ENCODE measurements at regions not wholly inside any gene's neighbourhood (a gene's known extent, or its start where the extent isn't known, plus 50 kb on each side); places are given as distances from the start of the nearest gene placed in this dataset.

DNA sequence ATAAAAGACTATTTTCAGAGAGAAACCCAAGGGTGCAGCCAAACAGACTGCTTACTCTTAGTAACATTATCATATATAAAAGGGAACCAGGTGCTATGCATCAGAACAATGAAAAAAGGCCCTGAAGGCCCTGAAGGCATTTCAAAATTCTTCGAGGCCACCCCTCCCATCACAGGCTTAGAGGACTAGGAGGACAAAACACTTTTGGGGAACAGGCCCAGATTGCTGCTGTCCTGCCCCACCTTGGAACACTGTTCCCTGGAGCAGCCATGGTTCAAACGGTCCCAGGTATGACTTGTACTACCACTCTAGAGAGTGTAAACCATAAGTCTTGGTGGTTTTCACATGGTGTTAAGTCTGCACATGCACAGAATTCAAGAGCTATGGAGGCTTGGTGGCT is 2183.1 kb upstream of the CELF4 start:
- TF ChIP-seq, protein P1, sequence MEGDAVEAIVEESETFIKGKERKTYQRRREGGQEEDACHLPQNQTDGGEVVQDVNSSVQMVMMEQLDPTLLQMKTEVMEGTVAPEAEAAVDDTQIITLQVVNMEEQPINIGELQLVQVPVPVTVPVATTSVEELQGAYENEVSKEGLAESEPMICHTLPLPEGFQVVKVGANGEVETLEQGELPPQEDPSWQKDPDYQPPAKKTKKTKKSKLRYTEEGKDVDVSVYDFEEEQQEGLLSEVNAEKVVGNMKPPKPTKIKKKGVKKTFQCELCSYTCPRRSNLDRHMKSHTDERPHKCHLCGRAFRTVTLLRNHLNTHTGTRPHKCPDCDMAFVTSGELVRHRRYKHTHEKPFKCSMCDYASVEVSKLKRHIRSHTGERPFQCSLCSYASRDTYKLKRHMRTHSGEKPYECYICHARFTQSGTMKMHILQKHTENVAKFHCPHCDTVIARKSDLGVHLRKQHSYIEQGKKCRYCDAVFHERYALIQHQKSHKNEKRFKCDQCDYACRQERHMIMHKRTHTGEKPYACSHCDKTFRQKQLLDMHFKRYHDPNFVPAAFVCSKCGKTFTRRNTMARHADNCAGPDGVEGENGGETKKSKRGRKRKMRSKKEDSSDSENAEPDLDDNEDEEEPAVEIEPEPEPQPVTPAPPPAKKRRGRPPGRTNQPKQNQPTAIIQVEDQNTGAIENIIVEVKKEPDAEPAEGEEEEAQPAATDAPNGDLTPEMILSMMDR (IDR thresholded peaks at IDR 0.05): no peak
- TF ChIP-seq POLR2AphosphoS5 (IDR thresholded peaks at IDR 0.05) (no peak), POLR2A (IDR thresholded peaks at IDR 0.05) (no peak)

Data from sigmoid colon (tissue), 4 donors.